Embryonic facial prominence (tissue), 1 donor: ENCODE measurements at regions not wholly inside any gene's neighbourhood (a gene's known extent, or its start where the extent isn't known, plus 50 kb on each side); places are given as distances from the start of the nearest gene placed in this dataset.

Source experiments
- DNase-seq: peaks from one replicate; pipeline ENCODE4 v3.0.0-alpha.2; 2016; ENCODE audit errors: extremely low spot score

GRCh38 chr20:58111310-58112016, 117.0 kb downstream of the ANKRD60 start:
- DNase-seq = no peak

- no peak for DNase-seq
Measured at GRCh38 chr20:58109918-58110635, 118.4 kb downstream of the ANKRD60 start.

GRCh38 chr20:58109126-58109880, 119.2 kb downstream of the ANKRD60 start:
- DNase-seq = no peak

GRCh38 chr20:58107533-58107932, 120.9 kb downstream of the ANKRD60 start:
- DNase-seq = no peak

- DNase-seq = no peak
Measured at GRCh38 chr20:58106143-58106750, 122.2 kb downstream of the ANKRD60 start.

GRCh38 chr20:58103961-58104360, 124.5 kb downstream of the ANKRD60 start:
- no peak for DNase-seq

- DNase-seq = no peak
Measured at GRCh38 chr20:58103517-58103904, 124.9 kb downstream of the ANKRD60 start.

- DNase-seq = no peak
Measured at GRCh38 chr20:58102744-58103516, 125.5 kb downstream of the ANKRD60 start.

- no peak for DNase-seq
Measured at GRCh38 chr20:58102261-58102660, 126.2 kb downstream of the ANKRD60 start.

GRCh38 chr20:58100731-58101356, 127.6 kb downstream of the ANKRD60 start:
- DNase-seq = no peak

- no peak for DNase-seq
Measured at GRCh38 chr20:58099956-58100730, 128.3 kb downstream of the ANKRD60 start.

GRCh38 chr20:58099291-58099935, 129.0 kb downstream of the ANKRD60 start:
- no peak for DNase-seq

GRCh38 chr20:58098571-58098970, 129.9 kb downstream of the ANKRD60 start:
- DNase-seq = no peak

- DNase-seq = no peak
Measured at GRCh38 chr20:58097943-58098342, 130.5 kb downstream of the ANKRD60 start.

- DNase-seq = no peak
Measured at GRCh38 chr20:58097429-58097828, 131.0 kb downstream of the ANKRD60 start.

GRCh38 chr20:58096880-58097423, 131.5 kb downstream of the ANKRD60 start:
- DNase-seq = no peak

GRCh38 chr20:58094698-58095097, 133.8 kb downstream of the ANKRD60 start:
- no peak for DNase-seq

- DNase-seq = no peak
Measured at GRCh38 chr20:58094160-58094559, 134.3 kb downstream of the ANKRD60 start.

GRCh38 chr20:58092871-58093270, 135.6 kb downstream of the ANKRD60 start:
- DNase-seq = no peak
